T-helper 2 cell (primary cell): ENCODE measurements at regions not wholly inside any gene's neighbourhood (a gene's known extent, or its start where the extent isn't known, plus 50 kb on each side); places are given as distances from the start of the nearest gene placed in this dataset.

ENCODE experiments used
- DNase-seq, 5 experiments: peaks; one replicate each; pipeline versions ENCODE4 v3.0.0 to v3.0.0-alpha.2; 2012 to 2022

DNA sequence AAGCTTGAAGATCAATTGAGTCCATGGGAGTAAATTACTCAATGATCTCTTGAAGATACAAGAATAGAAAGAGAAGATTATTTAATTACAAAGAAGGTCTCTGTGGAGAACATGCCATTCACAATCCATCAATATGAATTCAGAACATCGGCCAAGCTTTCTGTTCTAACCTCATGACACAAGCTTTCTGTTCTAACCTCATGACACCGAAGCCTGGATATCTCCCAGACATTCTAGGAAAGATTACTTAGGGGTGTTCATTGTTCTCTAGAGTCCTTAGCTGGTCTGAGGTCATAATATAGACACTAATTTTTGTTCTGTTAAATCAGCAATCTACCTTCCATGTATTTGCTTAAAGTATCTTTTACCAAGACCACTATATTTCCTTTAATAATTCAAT lies 95.5 kb downstream of the RDH14 start:
- DNase-seq = no peak

DNA sequence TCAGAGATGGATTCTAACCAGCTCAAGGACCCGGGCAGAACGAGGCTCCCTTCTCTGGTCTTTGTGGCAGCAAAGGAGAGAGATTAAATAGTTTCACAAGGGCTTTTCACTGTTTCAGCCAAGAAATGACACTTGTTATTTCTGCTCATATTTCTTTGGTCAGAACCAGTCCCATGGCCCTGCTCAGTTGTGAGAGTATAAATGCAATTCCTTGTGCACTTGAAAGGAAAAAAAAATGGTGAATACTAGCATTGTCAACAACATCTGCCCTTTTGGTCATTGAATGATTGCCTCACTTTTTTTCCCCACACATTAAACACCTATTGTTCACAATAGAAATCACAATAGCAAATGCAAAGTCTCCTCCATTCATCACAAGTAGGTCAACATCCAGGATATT lies 104.4 kb downstream of the RDH14 start:
- no peak for DNase-seq

DNA sequence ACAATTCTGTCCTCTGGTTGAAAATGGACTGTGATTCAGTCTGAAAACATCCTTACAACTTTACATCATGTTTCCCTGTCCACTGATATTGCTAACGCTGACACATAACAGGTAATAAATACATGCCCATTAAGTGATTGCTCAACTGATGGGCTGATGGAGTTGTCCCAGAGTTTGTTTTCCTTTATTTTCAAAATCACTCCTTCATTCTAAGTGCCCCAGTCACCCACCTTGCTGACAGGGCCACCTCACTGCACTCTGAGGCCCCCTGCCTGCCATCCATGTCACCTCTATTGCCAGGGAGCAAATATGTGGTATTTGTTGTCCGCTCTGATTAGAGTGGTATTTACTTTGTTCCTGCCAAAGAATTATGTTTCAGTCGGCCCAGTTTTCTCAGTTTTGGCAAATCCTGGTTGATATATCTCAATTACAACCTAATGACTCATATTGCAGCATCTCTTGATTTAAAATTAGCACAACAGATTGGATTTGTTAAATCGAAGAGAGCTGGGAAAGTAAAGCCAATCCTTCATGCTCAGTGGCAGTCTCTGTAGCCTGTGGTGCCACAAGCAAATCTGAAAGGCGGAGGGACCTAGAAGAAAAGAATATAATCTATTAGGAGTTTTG lies 105.1 kb downstream of the RDH14 start:
- DNase-seq = no peak

DNA sequence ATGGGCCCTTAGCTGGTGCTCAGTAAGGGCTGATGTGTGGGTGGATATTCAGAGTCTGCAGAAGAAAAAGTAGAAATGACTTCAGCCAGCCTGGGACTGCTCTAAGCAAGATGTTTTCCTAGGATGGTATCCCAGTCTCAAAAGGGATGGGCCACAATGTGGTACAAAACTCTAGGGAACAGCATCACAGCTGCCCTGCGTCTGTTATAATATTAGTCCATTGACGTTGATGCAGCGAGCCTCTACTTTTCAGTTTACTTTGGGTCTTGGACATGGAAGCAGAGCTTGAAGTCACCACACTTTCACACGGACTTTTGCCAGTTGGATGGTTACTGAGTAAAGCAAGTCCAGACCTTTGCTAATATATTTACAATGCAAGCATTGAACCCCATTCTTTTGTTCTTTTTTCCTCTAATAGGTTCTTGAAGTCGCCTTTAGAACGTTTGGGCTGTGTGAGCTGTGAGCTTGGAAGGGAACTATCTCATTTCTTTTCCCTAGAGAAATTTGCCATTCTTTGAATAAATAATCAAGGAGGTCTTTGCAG lies 105.7 kb downstream of the RDH14 start:
- no peak for DNase-seq

DNA sequence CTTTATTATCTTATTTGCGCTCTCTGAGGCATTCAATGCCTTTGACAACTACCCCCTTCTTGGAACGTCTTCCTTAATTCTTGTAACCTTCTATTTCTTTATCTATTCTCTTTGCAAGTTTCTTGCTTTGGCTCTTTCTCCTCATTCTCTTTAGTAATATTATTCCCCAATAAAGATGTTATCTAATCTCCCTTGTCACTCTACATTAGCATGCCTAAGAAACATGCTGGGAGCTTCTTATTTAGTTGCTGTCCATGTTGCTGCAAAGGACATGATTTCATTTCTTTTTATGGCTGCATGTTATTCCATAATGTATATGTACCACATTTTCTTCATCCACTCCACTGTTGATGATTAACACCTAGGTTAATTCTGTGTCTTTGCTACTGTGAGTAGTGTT lies 113.7 kb downstream of the RDH14 start:
- no peak for DNase-seq

DNA sequence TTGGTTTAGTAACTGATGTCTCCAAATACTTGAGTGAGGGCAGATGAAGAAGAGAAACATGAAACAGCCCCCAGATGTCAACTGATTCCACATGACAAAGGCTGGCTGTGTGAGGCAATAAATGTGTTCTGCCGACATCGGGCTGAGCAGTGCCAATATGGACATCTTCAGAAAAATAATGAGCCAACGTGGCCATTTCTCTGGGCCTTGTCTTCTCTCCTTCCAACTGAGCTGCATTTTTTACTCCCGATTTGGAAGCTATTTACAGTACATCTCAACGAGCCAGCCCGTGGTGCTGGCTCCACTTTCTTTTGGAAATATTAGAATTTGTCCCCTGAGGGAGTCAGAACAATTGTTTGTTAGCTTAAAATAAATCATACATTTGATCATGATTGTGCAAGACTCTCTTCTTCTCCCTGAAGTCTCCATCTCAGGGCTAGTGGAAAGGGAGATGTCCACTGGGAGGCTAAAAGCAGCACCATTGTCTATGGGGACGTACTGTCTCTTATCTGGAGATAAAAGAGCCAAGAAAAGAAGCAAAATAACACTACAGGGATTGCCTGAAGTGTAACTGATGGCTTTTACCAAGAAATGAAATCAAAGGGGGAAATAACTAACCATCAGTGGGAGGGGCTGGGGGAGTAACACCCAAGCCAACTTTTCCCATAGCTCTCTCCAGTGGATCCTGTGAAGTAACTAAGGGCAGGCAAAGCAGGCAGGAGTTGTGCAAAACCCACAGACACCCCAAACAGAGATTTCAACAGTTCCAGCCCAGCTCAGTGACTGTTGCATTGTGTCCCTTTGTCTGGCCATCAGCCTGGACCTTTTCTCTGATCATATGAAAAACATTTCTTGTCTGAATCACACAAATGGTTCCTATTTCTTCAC lies 114.8 kb downstream of the RDH14 start:
- no peak for DNase-seq

DNA sequence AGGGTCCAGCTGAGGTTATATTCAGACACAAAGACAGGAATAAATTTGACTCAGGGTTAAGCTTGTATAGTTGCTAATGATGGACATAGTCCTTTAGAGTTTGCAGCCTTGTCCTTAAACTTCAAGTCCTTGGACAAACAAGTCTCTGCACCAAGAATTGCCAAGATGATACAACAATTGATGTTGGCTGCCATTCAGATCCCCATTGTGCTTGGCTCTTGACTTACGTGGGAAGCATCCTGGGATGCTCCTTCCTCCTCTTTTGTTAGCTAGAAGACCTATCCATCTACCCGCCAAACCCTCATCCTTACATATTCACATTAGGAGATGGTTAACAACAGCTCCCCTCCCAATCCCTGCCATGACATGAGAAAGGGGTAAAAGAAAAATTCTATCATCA lies 115.6 kb downstream of the RDH14 start:
- no peak for DNase-seq

DNA sequence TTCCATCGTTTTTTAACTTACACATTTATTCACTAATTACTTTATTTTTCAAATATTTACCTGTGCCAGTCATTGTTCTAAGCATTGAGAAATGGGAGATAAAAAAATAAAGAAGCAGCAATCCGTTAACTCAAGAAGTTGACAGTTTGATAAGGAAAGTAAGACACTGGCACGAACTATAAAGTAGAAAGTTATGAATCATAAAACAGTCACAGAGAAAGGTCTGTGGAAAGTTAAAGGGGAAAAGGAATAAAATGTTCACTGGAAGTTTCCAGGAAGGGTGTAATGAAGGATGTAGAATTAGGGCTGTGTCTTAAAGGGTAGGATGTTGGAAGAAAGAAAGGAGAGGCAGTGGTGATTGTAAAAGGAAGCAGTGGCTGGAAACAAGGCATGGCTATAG lies 118.9 kb downstream of the RDH14 start:
- no peak for DNase-seq

DNA sequence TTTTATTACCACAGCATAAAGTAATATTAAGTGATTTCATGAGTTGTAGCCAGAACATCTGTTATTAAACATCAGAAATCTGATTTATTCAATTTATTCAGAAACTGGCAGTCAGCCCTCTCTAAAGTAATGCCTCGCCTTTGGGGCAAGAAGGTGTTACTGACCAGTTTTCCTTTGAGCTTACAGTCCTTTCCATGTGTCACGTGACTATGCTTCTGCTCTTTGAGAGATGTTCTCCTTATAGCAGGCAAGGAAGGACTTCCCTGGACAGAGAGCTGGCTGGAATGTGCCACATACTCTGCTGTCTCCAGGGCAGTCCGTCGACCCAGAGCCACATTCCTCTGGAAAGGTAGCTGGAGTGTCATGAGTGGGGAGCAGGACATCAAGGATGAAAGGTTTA lies 119.7 kb downstream of the RDH14 start:
- DNase-seq = no peak

DNA sequence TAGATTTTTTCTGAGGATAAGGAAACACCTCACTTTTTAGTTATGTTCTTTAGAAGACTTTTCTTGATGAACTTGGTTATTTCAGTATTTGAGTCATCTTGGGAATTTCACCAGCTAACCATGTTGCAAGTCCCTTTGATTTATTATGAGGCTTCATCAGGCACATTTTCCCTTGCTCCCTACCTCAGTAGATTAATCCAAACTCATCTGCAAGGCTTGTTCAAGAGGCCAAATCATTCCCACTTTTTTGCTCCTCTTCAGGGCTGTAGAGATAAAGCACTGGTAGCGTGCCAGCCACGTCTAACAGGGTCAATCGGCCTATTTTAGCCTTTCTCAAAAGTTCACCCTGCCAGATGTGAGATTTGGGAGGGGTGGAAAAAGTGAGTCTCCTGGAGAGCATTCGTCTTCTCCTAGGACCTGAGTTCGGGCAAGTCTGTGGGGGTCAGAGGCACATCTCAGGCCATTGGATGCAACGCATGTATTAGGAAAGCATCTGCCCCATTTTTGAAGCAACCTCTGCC lies 120.3 kb downstream of the RDH14 start:
- DNase-seq = no peak

DNA sequence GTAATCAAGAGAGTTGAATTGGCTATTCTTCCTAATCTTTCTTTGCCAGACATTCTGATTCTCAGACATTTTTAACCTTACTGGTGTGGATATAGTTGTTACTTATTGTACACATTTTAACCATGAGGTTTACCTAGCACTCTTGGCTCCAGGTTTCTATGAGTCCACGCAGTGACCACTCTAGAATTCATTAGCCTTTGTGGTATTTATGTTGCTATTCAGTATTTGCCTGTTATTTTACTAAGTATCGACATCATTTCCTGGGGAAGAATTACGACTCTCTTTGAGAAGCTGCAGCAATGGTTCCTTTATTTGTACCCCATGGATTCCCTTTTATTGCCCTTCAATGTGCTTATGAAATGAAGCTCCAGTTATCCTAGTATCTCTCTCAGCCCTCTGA lies 120.7 kb downstream of the RDH14 start:
- DNase-seq = no peak

DNA sequence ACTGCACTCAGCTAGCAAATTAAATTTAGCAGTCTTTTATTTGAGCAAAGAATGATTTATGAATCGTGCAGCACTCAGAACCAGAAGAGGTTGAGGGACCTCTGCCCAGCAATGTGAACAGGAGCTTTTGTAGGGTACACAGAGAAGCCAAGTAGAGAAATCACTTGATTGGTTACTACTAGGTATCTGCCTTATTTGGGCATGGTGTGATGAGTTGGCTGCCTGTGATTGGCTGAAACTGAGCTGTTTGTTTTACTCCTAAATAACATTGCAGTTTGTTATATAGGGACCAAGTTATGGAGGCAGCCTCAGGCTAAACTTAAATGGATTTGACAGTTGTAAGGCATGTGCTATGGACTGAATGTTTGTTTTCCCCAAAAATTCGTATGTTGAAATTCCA lies 122.5 kb downstream of the RDH14 start:
- DNase-seq = no peak

DNA sequence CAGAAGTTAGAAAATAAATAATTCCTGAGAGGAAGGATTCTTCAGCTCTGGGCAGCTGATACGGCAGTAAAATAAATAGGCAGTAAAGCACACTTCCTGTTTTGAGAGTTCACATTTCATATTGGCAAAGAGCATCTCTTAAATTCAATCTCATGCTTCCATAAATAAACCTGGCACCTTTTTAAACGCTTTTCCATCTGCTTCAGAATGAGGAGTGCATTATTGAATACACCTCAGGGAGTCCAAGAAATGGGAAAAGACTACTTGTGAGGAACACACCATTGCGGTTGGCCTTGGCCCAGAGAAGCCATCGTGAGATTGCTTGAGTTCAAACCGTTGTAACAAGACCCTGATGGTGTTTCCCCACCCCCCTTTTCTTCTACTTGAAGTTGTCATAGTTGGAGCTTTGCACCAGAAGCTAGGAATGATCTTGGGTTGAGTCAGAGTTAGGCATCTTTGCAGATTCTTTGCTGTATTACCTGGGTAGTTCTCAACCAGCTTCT lies 123.9 kb downstream of the RDH14 start:
- DNase-seq = no peak

DNA sequence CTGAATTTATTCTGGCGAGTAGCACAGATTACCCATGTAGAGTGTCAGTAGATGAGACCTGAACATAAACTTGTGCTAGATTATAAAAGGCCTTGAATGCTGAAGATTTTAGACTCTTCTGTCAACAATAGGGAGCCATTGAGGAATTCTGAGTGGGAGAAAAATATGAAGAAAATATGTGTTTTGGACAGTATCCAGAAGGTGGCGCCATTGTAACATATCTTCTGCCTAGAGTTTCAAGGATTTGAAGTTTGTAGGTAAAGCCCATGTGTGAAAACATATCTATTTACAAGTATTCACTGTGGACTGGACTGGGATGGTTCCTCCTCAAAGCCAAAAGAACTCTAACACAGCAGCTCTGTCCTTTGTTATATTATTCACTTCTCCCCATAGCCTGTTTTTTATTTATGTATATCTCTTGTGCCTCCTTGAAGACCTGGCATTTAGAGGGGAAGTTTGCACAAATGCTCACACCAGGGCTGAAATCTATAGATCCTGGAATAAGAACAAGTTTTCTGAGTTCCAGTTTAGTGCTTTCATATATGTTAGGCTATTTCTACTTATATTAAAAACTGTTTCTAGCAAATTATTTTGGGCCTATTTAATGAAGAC lies 124.9 kb downstream of the RDH14 start:
- DNase-seq = peak in 2 of 5 experiments; percentile 0 to 20

DNA sequence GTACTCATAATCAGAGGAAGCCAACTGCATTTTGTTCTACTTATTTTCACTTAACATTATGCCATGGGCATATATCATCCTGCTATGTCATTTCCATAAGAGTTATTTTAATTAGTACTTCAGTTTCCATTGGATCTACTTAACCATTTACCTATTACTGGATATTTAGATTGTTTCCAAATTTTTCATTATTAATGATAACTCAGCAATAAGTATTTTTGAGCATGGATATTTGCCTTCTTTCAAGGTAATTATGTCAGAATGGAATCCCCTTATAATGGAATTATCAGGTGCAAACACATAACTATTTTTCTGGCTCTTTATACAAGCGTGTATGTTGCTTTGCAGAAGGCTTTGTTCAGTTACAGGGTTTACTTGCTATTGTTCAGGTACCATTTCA lies 126.6 kb downstream of the RDH14 start:
- DNase-seq = no peak

DNA sequence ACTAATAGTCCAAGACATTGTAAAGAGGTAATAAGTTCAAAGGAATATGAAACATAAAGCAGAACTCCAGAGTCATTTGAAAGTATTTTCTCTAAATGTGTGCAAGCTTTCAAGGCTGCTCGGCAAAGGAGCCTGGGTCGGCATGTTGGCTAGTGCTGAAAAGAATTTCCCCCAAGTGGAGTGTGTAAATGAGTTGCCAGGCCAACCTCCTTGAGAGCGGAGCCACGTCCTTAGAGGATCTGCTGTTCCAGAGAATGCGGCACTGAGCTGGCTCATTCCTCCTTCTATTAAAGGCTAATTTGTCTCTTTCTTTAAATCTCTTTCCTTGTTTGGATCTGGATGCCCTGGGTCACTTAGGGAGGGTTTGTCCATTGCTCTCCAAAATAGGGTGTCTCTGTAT lies 127.5 kb downstream of the RDH14 start:
- no peak for DNase-seq

DNA sequence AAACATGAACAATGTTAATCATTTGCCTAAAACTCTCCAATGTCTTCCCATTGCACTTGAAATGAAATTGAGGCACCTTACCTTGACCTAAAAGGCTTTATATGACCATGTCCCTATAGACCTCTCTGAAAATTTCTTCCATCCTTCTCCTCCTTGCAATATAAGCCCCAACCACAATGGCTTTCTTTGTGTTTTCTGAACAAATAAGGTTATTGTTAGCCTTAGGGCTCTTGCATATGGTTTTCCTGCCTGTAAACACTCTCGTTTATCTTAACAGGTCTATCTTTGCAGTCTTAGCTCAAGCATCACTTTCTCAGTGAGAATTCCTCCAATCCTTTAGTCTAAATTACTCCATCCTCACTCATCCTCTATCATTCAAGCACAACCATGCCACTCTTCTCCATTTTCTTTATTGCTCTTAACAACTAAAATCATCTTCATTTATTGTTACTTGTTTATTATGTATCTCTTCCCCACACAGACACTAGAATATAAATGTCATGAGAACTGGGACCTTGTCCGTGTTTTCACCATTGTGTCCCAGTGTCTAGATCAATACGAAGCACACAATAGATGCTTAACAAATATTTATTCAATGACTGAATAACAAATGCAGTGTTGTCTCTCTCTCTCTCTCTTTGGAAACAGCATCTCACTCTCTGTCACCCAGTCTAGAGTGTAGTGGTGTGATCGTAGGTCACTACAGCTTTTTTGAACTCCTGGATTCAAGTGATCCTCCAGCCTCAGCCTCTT lies 129.3 kb downstream of the RDH14 start:
- no peak for DNase-seq

DNA sequence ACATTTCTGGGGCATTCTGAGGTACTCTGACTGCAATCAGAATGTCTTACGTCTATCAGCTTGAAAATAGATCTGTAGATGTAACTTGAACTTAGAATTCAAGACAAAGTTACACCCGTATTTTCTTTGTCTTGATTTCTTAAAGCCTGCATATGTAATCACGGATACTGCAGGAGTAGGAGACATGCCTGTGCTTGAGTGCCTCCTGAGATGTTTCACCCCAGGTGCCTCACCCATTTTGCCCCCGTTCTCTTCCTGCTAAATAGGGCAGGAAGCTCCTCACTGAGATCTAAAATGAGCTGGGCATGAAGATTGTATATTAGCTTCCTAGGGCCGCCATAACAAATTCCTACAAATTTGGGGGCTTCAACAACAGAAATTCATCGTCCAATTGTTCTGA lies 131.9 kb downstream of the RDH14 start:
- no peak for DNase-seq

DNA sequence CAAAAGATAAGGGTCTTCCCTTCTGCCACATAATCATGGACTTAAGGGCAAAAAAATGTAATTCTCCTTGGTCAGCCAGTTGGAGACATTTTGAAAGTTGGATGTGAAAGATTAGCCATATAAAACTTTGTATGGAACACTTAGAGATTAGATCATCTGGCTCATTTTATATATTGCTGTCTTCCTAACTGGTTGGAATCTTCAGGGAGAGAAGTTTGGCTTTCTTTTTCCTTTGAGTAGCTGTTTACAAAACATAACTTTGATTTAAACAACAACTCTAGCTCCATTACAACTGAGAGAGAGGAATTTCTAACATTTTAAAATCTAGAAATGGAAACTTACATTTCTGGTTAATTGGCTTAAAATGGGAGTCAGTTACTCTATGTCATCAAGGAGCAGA lies 132.7 kb downstream of the RDH14 start:
- DNase-seq = no peak

DNA sequence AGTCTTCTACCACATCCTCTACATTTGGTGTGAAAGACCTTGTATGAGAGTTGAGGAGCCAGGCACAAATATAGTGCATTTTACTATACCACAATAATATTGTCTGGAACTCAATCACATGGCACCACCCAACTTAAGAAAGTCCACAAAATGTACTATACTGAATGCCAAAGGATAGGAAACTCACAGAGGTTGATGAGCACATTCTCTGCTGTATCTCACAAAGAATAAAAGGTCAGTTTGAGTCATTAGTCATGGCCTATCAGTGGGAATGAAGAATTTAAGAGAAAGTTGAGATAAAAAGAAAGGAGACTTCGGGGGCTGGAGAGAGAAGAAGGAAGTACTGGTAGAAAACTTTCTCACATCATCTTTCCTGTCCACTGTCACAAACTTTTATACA lies 134.3 kb downstream of the RDH14 start:
- DNase-seq = no peak

DNA sequence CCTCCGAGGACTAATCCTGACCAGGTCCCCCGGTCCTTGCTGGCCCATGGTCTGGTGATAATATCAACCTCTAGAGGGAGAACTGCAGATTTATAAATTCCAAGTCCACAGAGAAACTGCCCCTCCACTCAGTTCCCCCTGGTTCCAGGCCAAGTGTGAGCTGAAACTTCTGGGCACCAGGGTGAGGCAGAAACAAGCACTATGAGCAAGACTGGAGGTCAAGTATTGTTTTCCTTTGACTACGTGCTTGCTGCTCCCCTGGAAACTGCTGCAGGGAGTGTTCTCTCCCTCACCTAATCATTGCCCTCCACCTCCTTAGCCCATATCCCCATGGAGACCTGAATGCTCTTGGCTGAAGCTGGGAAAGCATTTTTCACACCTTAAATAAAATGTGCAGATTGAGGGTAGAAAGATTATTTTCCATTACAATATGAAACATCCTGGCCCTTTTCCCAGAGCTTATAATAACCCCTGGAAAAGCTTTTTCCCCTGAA lies 135.2 kb downstream of the RDH14 start:
- DNase-seq = no peak

DNA sequence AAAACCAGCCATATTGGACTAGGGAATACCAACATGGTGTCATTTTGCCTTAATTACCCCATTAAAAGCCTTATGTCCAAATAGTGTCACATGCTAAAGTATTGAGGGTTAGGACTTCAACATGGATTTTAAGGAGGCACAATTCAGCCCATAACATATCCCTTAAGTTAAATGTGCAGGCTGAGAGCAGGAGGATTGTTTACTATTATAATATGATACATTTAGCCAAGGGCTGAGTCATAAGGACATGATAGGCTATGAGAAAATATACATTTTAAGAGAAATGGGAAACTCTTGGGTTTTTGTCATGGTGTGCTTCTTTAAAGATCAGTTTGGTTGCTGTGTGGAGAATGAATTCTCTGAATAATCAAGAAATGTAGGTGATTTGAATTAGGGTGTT lies 136.8 kb downstream of the RDH14 start:
- DNase-seq = no peak
